Neural crest cell (in vitro differentiated cells): ENCODE measurements at regions not wholly inside any gene's neighbourhood (a gene's known extent, or its start where the extent isn't known, plus 50 kb on each side); places are given as distances from the start of the nearest gene placed in this dataset.

Experiments
- DNase-seq: peaks from one replicate; pipeline ENCODE4 v3.0.0; 2021; ENCODE audit warnings: low read depth, mixed read lengths, low spot score
- H3K27ac Mint-ChIP-seq: one replicate; pipeline ENCODE4 v1.8.0; 2021; ENCODE audit warnings: mild to moderate bottlenecking, mixed read lengths; ENCODE audit not compliant: unreplicated experiment
- H3K27me3 Mint-ChIP-seq: 2 replicates; pipeline ENCODE4 v1.8.0; 2021; ENCODE audit warnings: low read depth, mild to moderate bottlenecking, mixed read lengths
- H3K36me3 Mint-ChIP-seq: 2 replicates; pipeline ENCODE4 v1.8.0; 2021; ENCODE audit warnings: low read depth, mild to moderate bottlenecking, mixed read lengths
- H3K4me1 Mint-ChIP-seq: 2 replicates; pipeline ENCODE4 v1.8.0; 2021; ENCODE audit warnings: mixed read lengths
- H3K4me3 Mint-ChIP-seq: one replicate; pipeline ENCODE4 v1.8.0; 2021; ENCODE audit warnings: mild to moderate bottlenecking, mixed read lengths
- H3K9me3 Mint-ChIP-seq: 2 replicates; pipeline ENCODE4 v1.8.0; 2021; ENCODE audit warnings: mixed read lengths
- CTCF ChIP-seq: fragments of 200-600 bp; sonication (generic); conservative IDR thresholded peaks from 2 replicates; pipeline ENCODE4 v1.5.0; 2021; ENCODE audit warnings: antibody characterized with exemption, mild to moderate bottlenecking

- Mint-ChIP-seq H3K27me3 (no peaks in the 10 kb centered on the region), H3K9me3 (peaks cover 8% of the 10 kb centered on the region), H3K4me3 (no peak overlapping the region), H3K27ac (no peak overlapping the region), H3K4me1 (peaks cover 2% of the 10 kb centered on the region), H3K36me3 (no peaks in the 10 kb centered on the region)
- no peak for DNase-seq
- TF ChIP-seq CTCF, result no peak
These were observed 281.7 kb upstream of the PRDM1 start for GRCh38 chr6:105804424-105804823.

- no peak for DNase-seq
- no peaks in the 10 kb centered on the region for H3K36me3 Mint-ChIP-seq
- H3K27ac Mint-ChIP-seq, result no peak overlapping the region
- H3K9me3 Mint-ChIP-seq, result peaks cover 6% of the 10 kb centered on the region
- no peak for TF ChIP-seq CTCF
- no peak overlapping the region for H3K4me3 Mint-ChIP-seq
- H3K27me3 Mint-ChIP-seq, result no peaks in the 10 kb centered on the region
- H3K4me1 Mint-ChIP-seq, result no peaks in the 10 kb centered on the region
These were observed 282.1 kb upstream of the PRDM1 start for GRCh38 chr6:105804000-105804399.

GRCh38 chr6:105803442-105803841, 282.7 kb upstream of the PRDM1 start:
- H3K4me3 Mint-ChIP-seq, result no peak overlapping the region
- DNase-seq, result no peak
- no peaks in the 10 kb centered on the region for H3K27me3 Mint-ChIP-seq
- H3K27ac Mint-ChIP-seq, result no peak overlapping the region
- no peak for TF ChIP-seq CTCF
- no peaks in the 10 kb centered on the region for H3K36me3 Mint-ChIP-seq
- peaks cover 6% of the 10 kb centered on the region for H3K9me3 Mint-ChIP-seq
- no peaks in the 10 kb centered on the region for H3K4me1 Mint-ChIP-seq

- Mint-ChIP-seq H3K27me3 (no peaks in the 10 kb centered on the region), H3K27ac (no peak overlapping the region), H3K4me3 (no peak overlapping the region), H3K36me3 (no peaks in the 10 kb centered on the region), H3K4me1 (no peaks in the 10 kb centered on the region), H3K9me3 (peaks cover 5% of the 10 kb centered on the region)
- no peak for DNase-seq
- TF ChIP-seq CTCF, result no peak
These were observed 283.4 kb upstream of the PRDM1 start for GRCh38 chr6:105802703-105803102.

GRCh38 chr6:105800871-105801270, 285.3 kb upstream of the PRDM1 start:
- H3K4me3 Mint-ChIP-seq, result no peak overlapping the region
- no peak overlapping the region for H3K27ac Mint-ChIP-seq
- no peak for DNase-seq
- H3K9me3 Mint-ChIP-seq, result no peaks in the 10 kb centered on the region
- TF ChIP-seq CTCF, result no peak
- no peaks in the 10 kb centered on the region for H3K4me1 Mint-ChIP-seq
- no peaks in the 10 kb centered on the region for H3K36me3 Mint-ChIP-seq
- no peaks in the 10 kb centered on the region for H3K27me3 Mint-ChIP-seq

GRCh38 chr6:105800398-105800797, 285.7 kb upstream of the PRDM1 start:
- no peaks in the 10 kb centered on the region for H3K27me3 Mint-ChIP-seq
- TF ChIP-seq CTCF, result no peak
- H3K9me3 Mint-ChIP-seq, result no peaks in the 10 kb centered on the region
- H3K4me1 Mint-ChIP-seq, result no peaks in the 10 kb centered on the region
- H3K4me3 Mint-ChIP-seq, result no peak overlapping the region
- no peak overlapping the region for H3K27ac Mint-ChIP-seq
- no peaks in the 10 kb centered on the region for H3K36me3 Mint-ChIP-seq
- DNase-seq, result no peak
